ENCODE measurements at regions not wholly inside any gene's neighbourhood (a gene's known extent, or its start where the extent isn't known, plus 50 kb on each side); places are given as distances from the start of the nearest gene placed in this dataset.

DNA sequence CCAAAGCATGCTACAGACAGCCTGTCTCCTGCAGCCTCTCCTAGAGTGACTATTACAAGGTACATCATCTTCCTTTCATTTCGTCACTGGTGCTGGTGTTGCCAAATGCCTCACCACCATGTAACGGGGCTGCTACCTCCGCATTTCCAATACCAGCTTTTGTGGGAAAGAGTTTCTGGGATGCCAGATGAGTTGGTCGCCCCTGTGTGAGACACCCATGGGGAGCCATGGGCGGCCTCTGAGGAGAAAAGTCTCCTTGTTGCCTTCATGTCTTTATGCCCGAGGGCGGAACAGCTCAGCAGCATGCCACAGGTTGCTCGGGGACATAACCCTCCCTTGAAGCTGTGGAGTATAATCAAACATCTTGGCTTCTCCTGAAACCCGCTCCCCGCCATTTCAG, 169.6 kb downstream of the THBS2 start:
- H3K4me3 ChIP-seq = no peak overlapping the region
- TF ChIP-seq POLR2AphosphoS5 (IDR thresholded peaks at IDR 0.05) = no peak
- TF ChIP-seq, protein P1, sequence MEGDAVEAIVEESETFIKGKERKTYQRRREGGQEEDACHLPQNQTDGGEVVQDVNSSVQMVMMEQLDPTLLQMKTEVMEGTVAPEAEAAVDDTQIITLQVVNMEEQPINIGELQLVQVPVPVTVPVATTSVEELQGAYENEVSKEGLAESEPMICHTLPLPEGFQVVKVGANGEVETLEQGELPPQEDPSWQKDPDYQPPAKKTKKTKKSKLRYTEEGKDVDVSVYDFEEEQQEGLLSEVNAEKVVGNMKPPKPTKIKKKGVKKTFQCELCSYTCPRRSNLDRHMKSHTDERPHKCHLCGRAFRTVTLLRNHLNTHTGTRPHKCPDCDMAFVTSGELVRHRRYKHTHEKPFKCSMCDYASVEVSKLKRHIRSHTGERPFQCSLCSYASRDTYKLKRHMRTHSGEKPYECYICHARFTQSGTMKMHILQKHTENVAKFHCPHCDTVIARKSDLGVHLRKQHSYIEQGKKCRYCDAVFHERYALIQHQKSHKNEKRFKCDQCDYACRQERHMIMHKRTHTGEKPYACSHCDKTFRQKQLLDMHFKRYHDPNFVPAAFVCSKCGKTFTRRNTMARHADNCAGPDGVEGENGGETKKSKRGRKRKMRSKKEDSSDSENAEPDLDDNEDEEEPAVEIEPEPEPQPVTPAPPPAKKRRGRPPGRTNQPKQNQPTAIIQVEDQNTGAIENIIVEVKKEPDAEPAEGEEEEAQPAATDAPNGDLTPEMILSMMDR (IDR thresholded peaks at IDR 0.05) = no peak
- no peak overlapping the region for H3K27ac ChIP-seq
- intact Hi-C loops (cut with DNase I) = no loop called here
- H3K4me1 ChIP-seq (replicated peaks) = no peaks in the 10 kb centered on the region
- DNase-seq (ENCODE audit: low spot score) = no peak
- no peaks in the 10 kb centered on the region for H3K36me3 ChIP-seq
- WGBS = 84% methylated on average over 10 of the region's 10 CpGs
- no peaks in the 10 kb centered on the region for H3K27me3 ChIP-seq (replicated peaks; ENCODE audit: insufficient read depth)
- H3K9me3 ChIP-seq = no peaks in the 10 kb centered on the region

DNA sequence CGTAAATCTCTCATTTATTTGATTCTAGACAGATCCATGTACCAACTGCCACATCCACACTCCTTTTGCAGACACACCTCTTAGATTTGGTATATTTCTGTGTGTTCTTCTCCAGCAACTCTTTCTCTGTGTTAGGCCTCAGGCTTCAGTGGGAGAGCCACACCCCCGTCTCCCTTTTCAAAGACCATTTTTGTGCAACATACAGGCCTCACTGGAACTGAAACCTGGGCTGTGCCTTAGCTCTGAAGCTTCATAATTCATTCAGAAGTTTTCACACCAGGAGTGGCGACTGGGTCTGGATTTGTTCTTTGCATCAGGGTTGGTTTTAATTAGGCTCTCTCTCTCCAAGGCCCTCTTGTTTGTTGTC, 170.2 kb downstream of the THBS2 start:
- H3K27ac ChIP-seq = no peak overlapping the region
- no peaks in the 10 kb centered on the region for H3K27me3 ChIP-seq (replicated peaks; ENCODE audit: insufficient read depth)
- no peaks in the 10 kb centered on the region for H3K9me3 ChIP-seq
- TF ChIP-seq POLR2AphosphoS5 (IDR thresholded peaks at IDR 0.05) = no peak
- no peak for TF ChIP-seq POLR2A (IDR thresholded peaks at IDR 0.05)
- TF ChIP-seq, protein P1 (IDR thresholded peaks at IDR 0.05) = no peak
- no peak for DNase-seq (ENCODE audit: low spot score)
- no peaks in the 10 kb centered on the region for H3K4me1 ChIP-seq (replicated peaks)
- 69% methylated on average over 3 of the region's 3 CpGs for WGBS
- H3K4me3 ChIP-seq = no peak overlapping the region
- intact Hi-C loops (cut with DNase I) = no loop called here
- H3K36me3 ChIP-seq = no peaks in the 10 kb centered on the region

DNA sequence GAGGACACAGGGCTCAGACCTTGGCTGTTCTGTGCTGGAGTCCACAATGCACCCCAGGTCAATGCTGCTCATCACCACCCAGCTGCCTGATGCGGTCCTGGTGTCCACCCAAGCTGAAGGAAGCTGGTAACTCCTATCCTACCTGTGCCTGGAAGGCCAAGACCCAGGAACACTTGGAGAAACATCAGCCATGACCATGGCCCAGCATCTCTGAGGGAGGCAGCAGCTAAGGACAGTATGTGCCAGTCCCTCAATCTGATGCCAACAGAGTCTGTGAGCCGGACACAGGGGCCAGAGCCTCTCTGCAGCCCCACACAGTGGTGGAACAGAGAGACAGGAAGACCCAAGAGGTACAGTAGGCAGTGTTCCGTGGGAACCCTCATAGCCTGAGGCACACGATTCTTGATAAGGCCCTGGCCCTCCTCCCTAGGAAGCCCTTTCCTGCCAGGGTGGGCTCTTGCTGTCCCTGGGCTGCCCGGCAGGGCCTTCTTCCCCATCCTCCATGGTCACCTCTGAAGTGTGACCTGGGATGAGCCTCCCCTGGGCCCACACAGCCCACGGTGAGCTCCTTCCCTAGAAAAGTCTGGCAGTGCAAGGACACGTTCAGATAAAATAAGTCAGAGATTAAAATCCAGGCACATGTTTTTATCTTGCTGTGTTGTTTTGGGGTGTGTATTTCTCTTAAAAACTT, 170.7 kb downstream of the THBS2 start:
- no peaks in the 10 kb centered on the region for H3K4me1 ChIP-seq (replicated peaks)
- H3K27me3 ChIP-seq (replicated peaks; ENCODE audit: insufficient read depth) = no peaks in the 10 kb centered on the region
- intact Hi-C loops (cut with DNase I) = no loop called here
- WGBS = 89% methylated on average over 7 of the region's 7 CpGs
- H3K4me3 ChIP-seq = no peak overlapping the region
- H3K36me3 ChIP-seq = no peaks in the 10 kb centered on the region
- TF ChIP-seq, protein P1 (IDR thresholded peaks at IDR 0.05) = no peak
- no peak for TF ChIP-seq POLR2AphosphoS5 (IDR thresholded peaks at IDR 0.05)
- TF ChIP-seq POLR2A (IDR thresholded peaks at IDR 0.05) = no peak
- no peak overlapping the region for H3K27ac ChIP-seq
- no peak for DNase-seq (ENCODE audit: low spot score)
- H3K9me3 ChIP-seq = no peaks in the 10 kb centered on the region

DNA sequence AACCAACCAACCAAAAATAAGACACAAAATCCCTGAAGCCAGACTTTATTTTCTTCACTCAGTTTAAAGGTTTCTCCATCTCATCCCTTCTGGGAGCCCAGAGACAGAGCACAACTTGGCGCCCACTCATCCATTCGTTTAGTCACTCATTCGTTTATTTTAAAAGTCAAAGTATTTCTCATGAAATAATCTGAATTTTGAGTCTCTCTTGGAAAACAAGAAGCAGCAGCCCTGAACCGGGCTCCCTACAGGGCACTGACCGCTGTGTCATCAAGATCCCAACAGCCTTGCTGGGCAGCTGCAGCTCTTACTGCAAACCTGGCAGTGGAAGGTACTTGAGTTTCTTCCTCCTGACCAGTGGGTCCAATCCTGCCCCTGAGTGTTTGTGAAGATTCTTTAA, 171.6 kb downstream of the THBS2 start:
- 92% methylated on average over 5 of the region's 5 CpGs for WGBS
- no peaks in the 10 kb centered on the region for H3K9me3 ChIP-seq
- TF ChIP-seq POLR2A (IDR thresholded peaks at IDR 0.05) (no peak), POLR2AphosphoS5 (IDR thresholded peaks at IDR 0.05) (no peak)
- TF ChIP-seq, protein P1 (IDR thresholded peaks at IDR 0.05) = no peak
- no peaks in the 10 kb centered on the region for H3K36me3 ChIP-seq
- H3K27me3 ChIP-seq (replicated peaks; ENCODE audit: insufficient read depth) = no peaks in the 10 kb centered on the region
- intact Hi-C loops (cut with DNase I) = no loop called here
- no peak for DNase-seq (ENCODE audit: low spot score)
- H3K4me3 ChIP-seq = no peak overlapping the region
- H3K27ac ChIP-seq = no peak overlapping the region
- no peaks in the 10 kb centered on the region for H3K4me1 ChIP-seq (replicated peaks)

DNA sequence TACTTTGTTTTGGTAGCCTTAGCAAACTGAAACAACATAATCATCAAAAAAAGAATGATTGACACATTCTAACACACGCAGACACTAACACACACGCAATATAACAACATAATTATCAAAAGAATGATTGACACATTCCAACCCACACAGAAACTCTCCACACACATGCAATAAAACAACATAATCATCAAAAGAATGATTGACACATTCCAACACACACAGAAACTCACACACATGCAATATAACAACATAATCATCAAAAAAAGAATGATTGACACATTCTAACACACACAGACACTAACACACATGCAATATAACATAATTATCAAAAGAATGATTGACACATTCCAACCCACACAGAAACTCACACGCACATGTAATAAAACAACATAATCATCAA, 172.4 kb downstream of the THBS2 start:
- intact Hi-C loops (cut with DNase I) = no loop called here
- H3K36me3 ChIP-seq = no peaks in the 10 kb centered on the region
- H3K4me1 ChIP-seq (replicated peaks) = no peaks in the 10 kb centered on the region
- TF ChIP-seq POLR2A (IDR thresholded peaks at IDR 0.05) (no peak), POLR2AphosphoS5 (IDR thresholded peaks at IDR 0.05) (no peak)
- TF ChIP-seq, protein P1 (IDR thresholded peaks at IDR 0.05) = no peak
- no peaks in the 10 kb centered on the region for H3K27me3 ChIP-seq (replicated peaks; ENCODE audit: insufficient read depth)
- H3K27ac ChIP-seq = no peak overlapping the region
- 85% methylated on average over 3 of the region's 3 CpGs for WGBS
- DNase-seq (ENCODE audit: low spot score) = no peak
- H3K9me3 ChIP-seq = no peaks in the 10 kb centered on the region
- H3K4me3 ChIP-seq = no peak overlapping the region
